NCI-H2029 (cell line): ENCODE measurements at regions not wholly inside any gene's neighbourhood (a gene's known extent, or its start where the extent isn't known, plus 50 kb on each side); places are given as distances from the start of the nearest gene placed in this dataset.

Experiments used
- DNase-seq: peaks from one replicate; lab custom pipeline; 2025; lab: John Stamatoyannopoulos, UW

- DNase-seq: no peak
These were observed 404.1 kb downstream of the SHANK2 start for GRCh38 chr11:70848243-70848750.

GRCh38 chr11:70849031-70849430 lies 403.3 kb downstream of the SHANK2 start:
- DNase-seq: no peak

- no peak for DNase-seq
These were observed 401.1 kb downstream of the SHANK2 start for GRCh38 chr11:70851308-70851707.

GRCh38 chr11:70851907-70852306 lies 400.5 kb downstream of the SHANK2 start:
- no peak for DNase-seq

- no peak for DNase-seq
These were observed 399.2 kb downstream of the SHANK2 start for GRCh38 chr11:70853068-70853769.

GRCh38 chr11:70853770-70854108 lies 398.6 kb downstream of the SHANK2 start:
- DNase-seq: no peak

GRCh38 chr11:70854201-70854600 lies 398.2 kb downstream of the SHANK2 start:
- DNase-seq: no peak

GRCh38 chr11:70854901-70855556 lies 397.3 kb downstream of the SHANK2 start:
- DNase-seq: peak; percentile 83

GRCh38 chr11:70857894-70858293 lies 394.5 kb downstream of the SHANK2 start:
- DNase-seq: no peak

GRCh38 chr11:70859180-70859579 lies 393.2 kb downstream of the SHANK2 start:
- DNase-seq: no peak

GRCh38 chr11:70860888-70861287 lies 391.5 kb downstream of the SHANK2 start:
- no peak for DNase-seq

- no peak for DNase-seq
These were observed 390.8 kb downstream of the SHANK2 start for GRCh38 chr11:70861559-70861958.

- peak; percentile 48 for DNase-seq
These were observed 390.3 kb downstream of the SHANK2 start for GRCh38 chr11:70862093-70862492.

- DNase-seq: no peak
These were observed 389.2 kb downstream of the SHANK2 start for GRCh38 chr11:70863186-70863585.

GRCh38 chr11:70863993-70864392 lies 388.4 kb downstream of the SHANK2 start:
- no peak for DNase-seq

GRCh38 chr11:70865356-70865755 lies 387.0 kb downstream of the SHANK2 start:
- no peak for DNase-seq

- no peak for DNase-seq
These were observed 385.5 kb downstream of the SHANK2 start for GRCh38 chr11:70866834-70867233.

GRCh38 chr11:70867281-70868047 lies 384.9 kb downstream of the SHANK2 start:
- DNase-seq: no peak

- no peak for DNase-seq
These were observed 384.0 kb downstream of the SHANK2 start for GRCh38 chr11:70868341-70868885.

GRCh38 chr11:70869054-70869453 lies 383.3 kb downstream of the SHANK2 start:
- DNase-seq: no peak

GRCh38 chr11:70871881-70872280 lies 380.5 kb downstream of the SHANK2 start:
- peak; percentile 49 for DNase-seq

GRCh38 chr11:70872299-70872698 lies 380.1 kb downstream of the SHANK2 start:
- DNase-seq: no peak
